ENCODE measurements at regions not wholly inside any gene's neighbourhood (a gene's known extent, or its start where the extent isn't known, plus 50 kb on each side); places are given as distances from the start of the nearest gene placed in this dataset.

DNA sequence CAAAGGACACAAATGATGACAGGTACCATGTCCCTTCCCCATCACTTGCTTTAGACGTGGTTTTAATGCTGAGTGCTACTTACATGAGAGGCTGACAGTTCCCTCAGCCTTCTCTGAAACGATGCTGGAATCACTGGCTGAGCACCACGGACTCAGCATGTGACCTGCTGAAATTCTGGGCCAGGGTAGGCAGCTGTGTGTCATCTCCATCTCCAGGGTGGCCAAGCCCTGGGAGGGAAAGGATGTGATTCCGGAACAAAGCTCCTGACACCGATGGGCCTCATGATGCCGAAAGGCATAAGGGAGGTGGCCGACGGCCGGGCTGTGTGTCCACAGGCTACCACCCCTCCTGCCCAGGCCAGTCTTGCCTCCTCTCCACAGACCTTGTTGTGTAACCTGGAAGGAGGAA lies 184.3 kb upstream of the CST7 start:
- TF ChIP-seq, protein P1, sequence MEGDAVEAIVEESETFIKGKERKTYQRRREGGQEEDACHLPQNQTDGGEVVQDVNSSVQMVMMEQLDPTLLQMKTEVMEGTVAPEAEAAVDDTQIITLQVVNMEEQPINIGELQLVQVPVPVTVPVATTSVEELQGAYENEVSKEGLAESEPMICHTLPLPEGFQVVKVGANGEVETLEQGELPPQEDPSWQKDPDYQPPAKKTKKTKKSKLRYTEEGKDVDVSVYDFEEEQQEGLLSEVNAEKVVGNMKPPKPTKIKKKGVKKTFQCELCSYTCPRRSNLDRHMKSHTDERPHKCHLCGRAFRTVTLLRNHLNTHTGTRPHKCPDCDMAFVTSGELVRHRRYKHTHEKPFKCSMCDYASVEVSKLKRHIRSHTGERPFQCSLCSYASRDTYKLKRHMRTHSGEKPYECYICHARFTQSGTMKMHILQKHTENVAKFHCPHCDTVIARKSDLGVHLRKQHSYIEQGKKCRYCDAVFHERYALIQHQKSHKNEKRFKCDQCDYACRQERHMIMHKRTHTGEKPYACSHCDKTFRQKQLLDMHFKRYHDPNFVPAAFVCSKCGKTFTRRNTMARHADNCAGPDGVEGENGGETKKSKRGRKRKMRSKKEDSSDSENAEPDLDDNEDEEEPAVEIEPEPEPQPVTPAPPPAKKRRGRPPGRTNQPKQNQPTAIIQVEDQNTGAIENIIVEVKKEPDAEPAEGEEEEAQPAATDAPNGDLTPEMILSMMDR (conservative IDR thresholded peaks at IDR 0.05): no peak
- TF ChIP-seq ZFX (IDR thresholded peaks at IDR 0.05): no peak

All from C4-2B (cell line).